ENCODE measurements at regions not wholly inside any gene's neighbourhood (a gene's known extent, or its start where the extent isn't known, plus 50 kb on each side); places are given as distances from the start of the nearest gene placed in this dataset.

- no peak for DNase-seq (ENCODE audit: low spot score)
Observed at GRCh38 chr18:53753601-53754000, 470.9 kb downstream of the MBD2 start.

DNA sequence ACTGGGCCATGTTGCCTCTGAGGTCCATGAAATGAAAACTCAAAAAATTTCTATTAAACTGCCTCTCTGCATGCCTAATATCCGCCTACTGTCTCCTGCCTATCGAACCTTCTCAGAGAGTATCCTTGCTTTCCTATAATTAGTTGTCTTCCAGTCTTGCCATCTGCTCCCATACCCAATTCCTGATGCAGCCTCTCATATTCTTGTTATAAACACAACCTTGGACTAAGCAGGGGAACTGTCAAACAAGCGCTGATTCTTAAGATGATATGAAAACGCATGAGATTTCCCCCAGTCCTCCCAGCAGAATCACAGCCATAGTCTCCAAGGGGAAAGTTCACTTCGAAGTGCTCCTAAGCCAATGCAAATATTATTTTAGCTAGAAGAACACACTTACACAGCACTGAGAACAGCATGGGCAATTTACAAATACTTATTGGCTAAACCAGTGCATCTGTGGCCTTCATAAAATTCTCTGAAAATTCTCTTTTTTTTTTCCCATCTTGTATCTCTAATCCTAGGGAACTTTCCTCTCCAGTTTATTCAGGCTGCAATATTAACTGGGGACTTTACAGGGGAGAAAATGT is 471.6 kb downstream of the MBD2 start:
- DNase-seq (ENCODE audit: low spot score), result no peak

DNA sequence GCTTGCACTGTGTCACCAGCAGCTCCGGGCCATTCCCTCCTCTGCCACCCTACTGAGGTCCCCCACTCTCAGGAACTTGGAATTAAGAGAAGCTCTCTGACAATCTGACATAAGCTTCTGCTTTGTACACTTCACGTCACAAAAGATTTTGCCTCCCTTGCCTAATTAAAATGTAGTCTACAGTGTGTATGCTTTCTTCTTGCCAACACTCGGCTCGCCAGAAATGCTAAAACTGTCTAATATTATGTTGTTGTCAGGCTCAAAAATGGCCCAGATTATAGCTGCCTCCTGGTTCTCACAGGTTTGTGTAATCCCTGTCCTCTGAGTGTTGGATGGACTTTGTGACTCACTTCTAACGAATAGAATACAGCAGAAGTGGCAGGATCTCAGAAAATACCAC is 474.7 kb downstream of the MBD2 start:
- DNase-seq (ENCODE audit: low spot score), result no peak

- DNase-seq (ENCODE audit: low spot score), result no peak
Observed at GRCh38 chr18:53747663-53748160, 476.8 kb downstream of the MBD2 start.

DNA sequence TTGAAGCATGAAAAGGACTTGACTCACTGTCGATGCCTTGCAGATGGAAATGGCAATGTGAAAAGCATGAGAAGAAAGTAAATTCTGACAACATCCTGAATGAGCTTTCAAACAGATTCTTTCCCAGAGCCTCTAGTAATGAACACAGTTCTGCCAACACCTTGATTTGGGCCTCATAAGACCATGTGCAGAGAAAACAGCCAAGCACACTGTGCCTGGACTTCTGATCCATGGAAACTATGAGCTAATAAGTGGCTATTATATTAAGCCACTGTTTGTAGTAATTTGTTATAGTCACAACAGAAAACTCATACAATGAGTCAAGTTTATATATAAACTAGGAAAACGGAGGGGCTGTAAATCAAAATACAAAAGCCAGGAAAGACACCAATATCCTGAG is 477.3 kb downstream of the MBD2 start:
- DNase-seq (ENCODE audit: low spot score), result no peak

- DNase-seq (ENCODE audit: low spot score), result no peak
Observed at GRCh38 chr18:53745986-53746385, 478.5 kb downstream of the MBD2 start.

- peak; percentile 21 for DNase-seq (ENCODE audit: low spot score)
Observed at GRCh38 chr18:53745224-53745967, 479.1 kb downstream of the MBD2 start.

DNA sequence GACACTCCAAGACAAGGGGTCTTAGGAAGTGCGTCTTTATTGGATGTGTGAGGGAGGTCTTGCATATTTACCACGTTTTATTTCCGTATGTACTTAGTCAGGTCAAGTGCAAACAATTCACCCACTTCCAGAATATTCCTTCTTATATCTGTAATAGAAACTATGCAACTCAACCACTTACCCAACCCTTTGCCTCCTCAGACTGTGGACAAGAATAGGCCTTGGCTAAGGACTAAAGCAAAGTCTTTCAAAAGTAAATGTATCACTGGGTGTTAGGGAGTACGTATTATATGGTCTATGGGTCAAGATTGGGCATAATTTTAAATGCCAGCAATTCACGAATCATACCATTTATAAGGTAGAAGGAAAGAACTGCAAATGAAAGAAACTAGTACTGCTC is 484.8 kb downstream of the MBD2 start:
- DNase-seq (ENCODE audit: low spot score), result no peak

- DNase-seq (ENCODE audit: low spot score), result no peak
Observed at GRCh38 chr18:53735526-53735925, 488.9 kb downstream of the MBD2 start.

DNA sequence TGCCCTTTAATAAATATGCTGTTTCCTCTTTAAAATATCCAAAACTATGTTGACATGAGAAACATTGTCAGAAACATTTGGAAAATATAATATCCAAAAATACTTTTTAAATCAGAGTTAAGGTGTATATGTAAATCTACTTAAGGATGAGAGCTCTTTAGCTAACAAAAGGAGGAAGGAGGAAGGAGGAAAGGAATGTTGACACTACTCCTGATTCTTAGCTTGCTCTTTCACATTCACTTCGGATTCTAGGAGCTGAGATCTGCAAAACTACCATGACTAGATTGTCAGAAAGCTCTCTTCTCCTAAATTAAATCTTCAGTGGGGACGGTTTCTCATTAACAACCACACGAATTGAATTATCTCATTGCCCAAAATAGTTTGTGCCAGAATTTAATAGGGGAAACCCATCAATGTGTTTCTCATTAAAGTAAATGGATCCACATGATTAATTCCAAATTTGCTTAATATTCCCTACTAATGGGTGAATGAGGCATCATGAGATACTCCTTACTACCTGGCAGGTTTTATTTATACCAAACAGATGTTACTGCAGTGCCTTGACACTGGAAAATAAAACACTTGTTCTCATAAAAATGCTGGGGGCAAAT is 509.1 kb downstream of the MBD2 start:
- no peak for DNase-seq (ENCODE audit: low spot score)

DNA sequence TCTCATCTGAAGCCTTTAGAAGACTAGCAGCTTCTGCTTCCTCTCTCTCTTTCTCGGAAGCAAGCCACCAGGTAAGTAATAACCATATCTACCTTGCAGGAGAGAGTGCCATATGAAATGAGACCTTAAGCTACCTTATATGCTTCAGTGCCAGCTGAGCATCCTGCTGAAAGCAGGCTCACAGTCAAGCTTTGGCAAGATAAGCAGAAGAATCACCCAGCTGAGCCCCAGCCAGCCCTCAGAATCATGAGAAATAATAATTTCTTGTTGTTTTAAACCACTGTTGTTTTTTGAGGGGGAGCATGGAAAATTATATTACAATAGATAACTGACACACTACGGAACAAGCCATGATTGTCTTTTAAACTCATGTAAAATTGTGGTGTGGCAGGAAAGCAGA is 514.4 kb downstream of the MBD2 start:
- no peak for DNase-seq (ENCODE audit: low spot score)

DNA sequence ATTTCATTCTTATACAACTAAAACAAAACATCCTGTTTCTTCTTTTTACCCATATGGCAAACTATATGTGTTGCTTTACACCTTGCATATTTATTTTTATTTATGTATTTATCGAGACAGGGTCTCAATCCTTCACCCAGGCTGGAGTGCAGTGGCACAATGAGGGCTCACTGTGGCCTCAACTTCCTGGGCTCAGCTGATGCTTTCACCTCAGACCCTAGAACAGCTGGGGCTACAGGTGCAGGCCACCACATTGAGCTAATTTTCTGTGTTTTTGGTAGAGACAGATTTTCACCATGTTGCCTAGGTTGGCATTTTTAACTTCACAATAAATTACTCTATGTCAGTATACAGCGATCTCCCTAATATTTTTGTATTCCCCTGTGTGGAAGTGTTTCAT is 522.0 kb downstream of the MBD2 start:
- DNase-seq (ENCODE audit: low spot score), result no peak

- no peak for DNase-seq (ENCODE audit: low spot score)
Observed at GRCh38 chr18:53701697-53702096, 522.8 kb downstream of the MBD2 start.

- DNase-seq (ENCODE audit: low spot score), result peak; percentile 11
Observed at GRCh38 chr18:53698907-53699306, 525.6 kb downstream of the MBD2 start.

GRCh38 chr18:53689886-53690285 is 534.6 kb downstream of the MBD2 start:
- no peak for DNase-seq (ENCODE audit: low spot score)

GRCh38 chr18:53686965-53687364 is 537.5 kb downstream of the MBD2 start:
- no peak for DNase-seq (ENCODE audit: low spot score)

- DNase-seq (ENCODE audit: low spot score), result no peak
Observed at GRCh38 chr18:53682796-53683195, 541.7 kb downstream of the MBD2 start.

DNA sequence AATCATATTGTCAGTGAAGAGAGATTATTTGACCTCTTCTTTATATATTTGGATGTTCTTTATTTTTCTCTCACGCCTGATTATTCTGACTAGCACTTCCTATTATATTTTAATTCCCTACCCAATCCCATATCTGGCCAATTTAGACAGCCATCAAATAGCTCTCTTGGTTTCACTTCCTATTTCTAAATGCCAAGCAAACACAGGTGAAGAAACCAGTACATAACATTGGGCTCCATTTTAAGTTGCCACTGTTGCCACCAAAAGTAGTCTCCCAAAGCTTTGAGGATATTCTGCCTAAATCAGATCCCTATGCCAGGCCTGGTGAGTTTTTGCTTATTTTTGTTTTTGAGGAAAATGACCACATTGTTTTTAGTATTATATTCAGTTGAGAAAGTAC is 547.0 kb downstream of the MBD2 start:
- no peak for DNase-seq (ENCODE audit: low spot score)

DNA sequence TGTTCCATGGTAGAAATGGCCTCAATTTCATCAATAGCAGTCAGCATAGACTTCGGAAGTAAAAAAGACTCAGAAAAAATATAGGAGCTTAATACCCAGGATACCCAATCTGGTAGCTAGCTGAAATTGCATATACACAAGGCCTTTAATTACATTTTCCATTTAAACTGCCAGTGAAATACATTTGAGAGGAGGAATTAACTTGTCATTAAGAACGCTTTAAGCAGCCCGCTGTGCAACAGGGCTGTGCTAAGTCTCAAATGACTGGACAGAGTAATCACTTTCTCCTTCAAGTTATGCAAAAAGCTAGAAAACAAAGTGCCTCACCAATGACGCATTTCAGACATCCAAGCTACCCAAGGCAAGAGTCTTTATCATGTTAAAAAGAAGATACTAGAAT is 558.8 kb downstream of the MBD2 start:
- no peak for DNase-seq (ENCODE audit: low spot score)

DNA sequence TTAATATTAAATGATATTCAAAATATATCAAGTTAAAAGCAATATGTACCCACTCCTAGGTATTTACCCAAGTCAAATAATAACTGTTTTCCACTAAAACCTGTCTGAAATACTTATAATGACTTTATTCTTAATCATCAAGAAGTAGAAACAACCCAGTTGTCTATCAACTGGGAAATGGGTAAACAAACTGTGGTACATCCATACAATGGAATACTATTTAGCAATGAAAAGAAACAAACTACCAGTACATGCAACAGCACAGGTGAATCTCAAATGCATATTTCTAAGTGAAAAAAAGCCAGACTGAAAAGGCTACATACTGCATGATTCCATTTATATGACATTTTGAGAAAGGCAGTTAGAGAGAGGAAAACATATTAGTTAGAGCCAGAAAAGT is 559.9 kb downstream of the MBD2 start:
- DNase-seq (ENCODE audit: low spot score), result no peak

DNA sequence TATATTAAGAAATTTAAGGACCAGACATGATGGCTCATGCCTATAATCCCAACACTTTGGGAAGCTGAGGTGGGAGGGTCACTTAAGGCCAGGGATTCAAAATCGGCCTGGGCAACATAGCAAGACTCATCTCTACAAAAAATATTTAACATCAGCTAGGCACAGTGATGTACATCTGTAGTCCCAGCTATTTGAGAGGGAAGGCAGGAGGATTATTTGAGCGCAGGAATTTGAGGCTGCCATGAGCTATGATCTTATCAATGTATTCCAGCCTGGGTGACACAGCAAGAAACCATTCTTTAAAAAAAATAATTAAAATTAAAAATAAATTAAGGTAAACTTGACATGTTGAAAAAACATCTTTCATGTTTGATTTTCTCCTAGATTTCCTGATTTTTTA is 564.2 kb downstream of the MBD2 start:
- DNase-seq (ENCODE audit: low spot score), result no peak

- no peak for DNase-seq (ENCODE audit: low spot score)
Observed at GRCh38 chr18:53657257-53657656, 567.2 kb downstream of the MBD2 start.

DNA sequence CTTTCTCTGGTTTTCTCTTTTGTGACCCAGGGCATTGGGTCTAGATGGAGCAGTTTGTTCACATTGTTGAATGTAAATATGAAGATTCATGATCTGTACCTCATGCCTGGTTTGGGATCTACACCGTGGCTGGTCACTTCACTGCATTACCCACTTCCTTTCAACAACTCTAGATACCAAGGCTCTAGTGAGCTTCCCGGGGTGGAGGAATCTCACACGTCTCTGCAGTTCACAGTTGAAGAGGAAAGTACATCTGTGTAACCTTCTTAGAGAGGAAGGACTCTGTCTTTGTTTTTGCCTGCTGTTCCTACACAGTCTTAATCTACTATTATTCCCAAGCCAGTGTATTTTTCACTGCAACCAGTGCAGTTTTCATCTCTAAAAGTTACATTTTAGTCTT is 574.8 kb downstream of the MBD2 start:
- no peak for DNase-seq (ENCODE audit: low spot score)
